Sigmoid colon (tissue), 6 donors: ENCODE measurements at regions not wholly inside any gene's neighbourhood (a gene's known extent, or its start where the extent isn't known, plus 50 kb on each side); places are given as distances from the start of the nearest gene placed in this dataset.

ENCODE experiments used
- DNase-seq: peaks from one replicate; pipeline ENCODE4 v3.0.0-alpha.2; 2019
- H3K27ac ChIP-seq, 4 donors: fragments of 200-600 bp; sonication (generic); one replicate each; pipeline ENCODE4 v1.5.1; 2016 to 2019; ENCODE audit warnings: mild to moderate bottlenecking in 1 of 4
- H3K27me3 ChIP-seq, 3 donors: fragments of 200-600 bp; sonication (generic); one replicate each; pipeline ENCODE4 v1.5.1; 2019; ENCODE audit warnings: mild to moderate bottlenecking in 1 of 3
- H3K36me3 ChIP-seq, 4 donors: fragments of 200-600 bp; sonication (generic); one replicate each; pipeline ENCODE4 v1.5.1; 2016 to 2019
- H3K4me1 ChIP-seq, 4 donors: fragments of 200-600 bp; sonication (generic); one replicate each; pipeline ENCODE4 v1.5.1; 2017 to 2019
- H3K4me3 ChIP-seq, 4 donors: fragments of 200-600 bp; sonication (generic); one replicate each; pipeline ENCODE4 v1.5.1; 2017 to 2019; ENCODE audit warnings: mild to moderate bottlenecking in 2 of 4, moderate library complexity in 1 of 4
- H3K9me3 ChIP-seq, 4 donors: fragments of 200-600 bp in 3 of 4; sonication (generic) in 3 of 4; one replicate each; pipeline versions ENCODE4 v1.5.1 to v1.6.1; 2013 to 2019
- EP300 ChIP-seq, 4 donors: sonication (generic); formaldehyde crosslinking; IDR thresholded peaks; one replicate each; pipeline ENCODE4 v1.6.1; 2017; ENCODE audit warnings: antibody characterized with exemption in 4 of 4
- POLR2A ChIP-seq, 2 donors: fragments of 450-650 bp; IDR thresholded peaks; one replicate each; pipeline ENCODE4 v1.6.1; 2016; ENCODE audit warnings: antibody characterized with exemption in 2 of 2, mild to moderate bottlenecking in 2 of 2, moderate library complexity in 2 of 2
- POLR2AphosphoS5 ChIP-seq, 4 donors: sonication (generic); formaldehyde crosslinking; IDR thresholded peaks; one replicate each; pipeline ENCODE4 v1.6.1; 2017; ENCODE audit warnings: antibody characterized with exemption in 4 of 4
- WGBS, 2 donors: extraction: QIAGEN DNeasy Blood & Tissue Kit; methylation state at CpG; one replicate each; pipeline ENCODE4 v1.1.7; 2013; 5-methylcytosine and 5-hydroxymethylcytosine counted together
- intact Hi-C: fragments of 100-400 bp; cut with DNase I; formaldehyde crosslinking; loops from one replicate; pipeline ENCODE4 v1.15.1; 2023
- TF ChIP-seq, protein P1 (sequence below), 4 experiments: fragments of 450-650 bp in 3 of 4; fragments of 200-600 bp in 1 of 4; IDR thresholded peaks; one replicate each; pipeline ENCODE4 v1.5.1; 2016 to 2019; ENCODE audit warnings: antibody characterized with exemption in 4 of 4, mild to moderate bottlenecking in 3 of 4, moderate library complexity in 2 of 4
- donor health status: healthy with polysubstance abuse.
- donor health status: healthy.

DNA sequence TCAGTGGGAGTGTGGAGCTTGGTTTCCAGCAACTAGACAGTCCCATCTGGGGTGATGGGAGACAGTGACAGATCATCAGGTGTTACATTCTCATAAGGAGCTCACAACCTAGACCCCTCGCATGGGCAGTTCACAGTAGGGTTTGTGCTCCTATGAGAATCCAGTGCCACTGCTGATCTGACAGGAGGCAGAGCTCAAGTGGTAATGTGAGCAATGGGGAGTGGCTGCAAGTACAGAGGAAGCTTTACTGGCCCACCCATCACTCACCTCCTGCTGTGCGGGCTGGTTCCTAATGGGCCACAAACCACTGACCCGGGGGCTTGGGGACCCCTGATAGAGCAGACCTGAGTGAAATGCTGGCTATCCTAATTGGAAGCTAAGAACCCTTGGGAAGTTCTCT is 242.8 kb downstream of the BAMBI start:
- no peaks in the 10 kb centered on the region for H3K4me1 ChIP-seq
- no peak overlapping the region for H3K27ac ChIP-seq
- no peak for DNase-seq
- WGBS, 2 donors, result 89 to 93% methylated on average over 3 of the region's 3 CpGs
- TF ChIP-seq EP300 (IDR thresholded peaks at IDR 0.05) (no peak), POLR2AphosphoS5 (IDR thresholded peaks at IDR 0.05) (no peak), POLR2A (IDR thresholded peaks at IDR 0.05) (no peak)
- TF ChIP-seq, protein P1, sequence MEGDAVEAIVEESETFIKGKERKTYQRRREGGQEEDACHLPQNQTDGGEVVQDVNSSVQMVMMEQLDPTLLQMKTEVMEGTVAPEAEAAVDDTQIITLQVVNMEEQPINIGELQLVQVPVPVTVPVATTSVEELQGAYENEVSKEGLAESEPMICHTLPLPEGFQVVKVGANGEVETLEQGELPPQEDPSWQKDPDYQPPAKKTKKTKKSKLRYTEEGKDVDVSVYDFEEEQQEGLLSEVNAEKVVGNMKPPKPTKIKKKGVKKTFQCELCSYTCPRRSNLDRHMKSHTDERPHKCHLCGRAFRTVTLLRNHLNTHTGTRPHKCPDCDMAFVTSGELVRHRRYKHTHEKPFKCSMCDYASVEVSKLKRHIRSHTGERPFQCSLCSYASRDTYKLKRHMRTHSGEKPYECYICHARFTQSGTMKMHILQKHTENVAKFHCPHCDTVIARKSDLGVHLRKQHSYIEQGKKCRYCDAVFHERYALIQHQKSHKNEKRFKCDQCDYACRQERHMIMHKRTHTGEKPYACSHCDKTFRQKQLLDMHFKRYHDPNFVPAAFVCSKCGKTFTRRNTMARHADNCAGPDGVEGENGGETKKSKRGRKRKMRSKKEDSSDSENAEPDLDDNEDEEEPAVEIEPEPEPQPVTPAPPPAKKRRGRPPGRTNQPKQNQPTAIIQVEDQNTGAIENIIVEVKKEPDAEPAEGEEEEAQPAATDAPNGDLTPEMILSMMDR (IDR thresholded peaks at IDR 0.05), result no peak
- no peaks in the 10 kb centered on the region for H3K9me3 ChIP-seq
- no peak overlapping the region for H3K4me3 ChIP-seq
- intact Hi-C loops, result no loop called here
- H3K36me3 ChIP-seq, result no peaks in the 10 kb centered on the region
- H3K27me3 ChIP-seq, result no peaks in the 10 kb centered on the region

DNA sequence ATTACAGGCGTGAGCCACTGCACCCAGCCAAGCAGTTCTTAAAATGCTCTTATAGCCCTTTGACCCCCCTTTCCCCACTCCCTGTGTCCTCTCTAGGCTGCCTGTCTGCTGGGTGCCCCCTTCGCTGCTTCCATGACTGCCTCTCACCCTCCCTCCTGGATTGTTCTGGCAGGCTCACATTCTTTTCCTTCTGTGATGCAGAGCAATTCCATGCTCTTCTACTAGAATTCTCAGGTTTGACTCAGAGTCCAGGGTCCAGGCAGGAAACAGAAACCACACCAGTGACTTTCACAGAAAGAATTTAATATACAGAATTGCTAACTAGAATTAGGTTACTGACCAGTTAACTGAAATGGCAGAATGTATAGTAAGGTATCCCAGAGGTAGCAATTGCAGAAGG is 244.8 kb downstream of the BAMBI start:
- Histone ChIP-seq H3K4me3 (no peak overlapping the region), H3K27me3 (no peaks in the 10 kb centered on the region), H3K36me3 (no peaks in the 10 kb centered on the region), H3K9me3 (no peaks in the 10 kb centered on the region), H3K4me1 (no peaks in the 10 kb centered on the region), H3K27ac (no peak overlapping the region)
- 89 to 91% methylated on average over 2 of the region's 2 CpGs for WGBS, 2 donors
- intact Hi-C loops, result no loop called here
- DNase-seq, result no peak
- no peak for TF ChIP-seq POLR2A (IDR thresholded peaks at IDR 0.05)
- TF ChIP-seq EP300 (IDR thresholded peaks at IDR 0.05), result no peak
- TF ChIP-seq POLR2AphosphoS5 (IDR thresholded peaks at IDR 0.05), result no peak
- TF ChIP-seq, protein P1 (IDR thresholded peaks at IDR 0.05), result no peak

DNA sequence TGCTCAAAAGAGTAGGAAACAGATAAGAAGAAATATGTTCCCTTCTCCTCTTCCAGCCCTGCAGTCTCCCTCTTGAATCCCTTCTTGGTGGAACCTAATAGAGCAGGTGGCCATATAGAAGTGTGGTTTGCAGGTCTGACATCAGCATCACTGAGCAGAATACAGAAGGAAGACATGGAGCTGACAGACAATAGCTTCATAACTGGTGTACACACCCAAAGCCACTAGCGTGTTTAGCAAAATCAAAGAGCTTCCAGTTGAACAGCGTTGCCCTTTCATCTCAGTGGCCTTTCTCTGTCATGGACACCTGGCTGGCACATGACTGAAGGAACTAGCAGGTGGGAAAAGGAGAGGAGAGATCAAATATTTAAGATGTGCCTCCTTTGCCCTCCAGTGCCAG is 245.5 kb downstream of the BAMBI start:
- H3K36me3 ChIP-seq, result no peaks in the 10 kb centered on the region
- intact Hi-C loops, result no loop called here
- TF ChIP-seq, protein P1 (IDR thresholded peaks at IDR 0.05), result no peak
- TF ChIP-seq POLR2AphosphoS5 (IDR thresholded peaks at IDR 0.05) (no peak), EP300 (IDR thresholded peaks at IDR 0.05) (no peak), POLR2A (IDR thresholded peaks at IDR 0.05) (no peak)
- no peak overlapping the region for H3K4me3 ChIP-seq
- WGBS, 2 donors, result 77 to 83% methylated on average over 2 of the region's 2 CpGs
- H3K4me1 ChIP-seq, result no peaks in the 10 kb centered on the region
- no peaks in the 10 kb centered on the region for H3K27me3 ChIP-seq
- H3K27ac ChIP-seq, result no peak overlapping the region
- no peaks in the 10 kb centered on the region for H3K9me3 ChIP-seq
- DNase-seq, result no peak

DNA sequence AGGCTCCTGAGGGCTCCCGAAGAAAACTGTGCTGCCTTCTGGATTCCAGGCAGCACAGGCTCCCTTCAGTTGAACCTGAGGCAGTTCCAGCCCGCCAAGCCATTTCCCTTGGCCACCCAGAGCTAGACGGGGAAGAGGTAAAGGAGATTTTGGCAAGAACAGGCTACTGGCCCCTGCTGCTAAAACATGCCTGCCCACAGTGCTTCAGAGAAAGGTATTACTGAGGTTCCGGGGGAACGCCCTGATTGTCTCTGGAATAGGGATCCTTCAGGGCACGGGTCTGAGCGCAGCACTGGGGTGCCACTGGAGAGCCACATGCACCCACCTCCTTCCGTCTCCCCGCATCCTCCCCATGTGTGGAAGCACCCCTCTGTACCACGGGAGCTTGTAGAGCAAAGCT is 247.4 kb downstream of the BAMBI start:
- intact Hi-C loops, result no loop called here
- Histone ChIP-seq H3K27ac (no peak overlapping the region), H3K9me3 (no peaks in the 10 kb centered on the region), H3K36me3 (no peaks in the 10 kb centered on the region), H3K4me1 (no peaks in the 10 kb centered on the region), H3K4me3 (peak overlapping the region in 1 of 4 donors; percentile 34), H3K27me3 (no peaks in the 10 kb centered on the region)
- no peak for TF ChIP-seq POLR2AphosphoS5 (IDR thresholded peaks at IDR 0.05)
- TF ChIP-seq, protein P1 (IDR thresholded peaks at IDR 0.05), result no peak
- no peak for TF ChIP-seq EP300 (IDR thresholded peaks at IDR 0.05)
- TF ChIP-seq POLR2A (IDR thresholded peaks at IDR 0.05), result no peak
- 78 to 89% methylated on average over 10 of the region's 10 CpGs for WGBS, 2 donors
- DNase-seq, result no peak

- DNase-seq, result no peak
- intact Hi-C loops, result no loop called here
- no peak for TF ChIP-seq POLR2A (IDR thresholded peaks at IDR 0.05)
- TF ChIP-seq EP300 (IDR thresholded peaks at IDR 0.05), result no peak
- no peak for TF ChIP-seq POLR2AphosphoS5 (IDR thresholded peaks at IDR 0.05)
- TF ChIP-seq, protein P1 (IDR thresholded peaks at IDR 0.05), result no peak
- WGBS, 2 donors, result 58 to 81% methylated on average over 32 of the region's 32 CpGs
- H3K36me3 ChIP-seq, result no peaks in the 10 kb centered on the region
- no peak overlapping the region for H3K27ac ChIP-seq
- no peaks in the 10 kb centered on the region for H3K4me1 ChIP-seq
- H3K9me3 ChIP-seq, result no peaks in the 10 kb centered on the region
- H3K4me3 ChIP-seq, result peak overlapping the region in 1 of 4 donors; percentile 34
- H3K27me3 ChIP-seq, result no peaks in the 10 kb centered on the region
These were observed 247.9 kb downstream of the BAMBI start for GRCh38 chr10:28925121-28925663.
